ENCODE measurements at regions not wholly inside any gene's neighbourhood (a gene's known extent, or its start where the extent isn't known, plus 50 kb on each side); places are given as distances from the start of the nearest gene placed in this dataset.

GRCh38 chr18:77669331-77669730 lies 419.7 kb downstream of the GALR1 start:
- Histone ChIP-seq H3K36me3 (no peaks in the 10 kb centered on the region), H3K4me3 (no peak overlapping the region), H3K9me3 (no peaks in the 10 kb centered on the region), H3K4me1 (ENCODE audit: control insufficient read depth in 1 of 2, low read depth in 2 of 2) (no peaks in the 10 kb centered on the region), H3K27me3 (replicated peaks; ENCODE audit: insufficient read depth) (no peaks in the 10 kb centered on the region), H3K27ac (no peak overlapping the region)
- TF ChIP-seq CTCF (IDR thresholded peaks at IDR 0.05) = no peak
- ATAC-seq (ENCODE audit: insufficient number of reproducible peaks, low FRiP score, low read depth) = no peak
- DNase-seq (ENCODE audit: low spot score) = no peak

- H3K4me3 ChIP-seq = no peak overlapping the region
- H3K27ac ChIP-seq = no peak overlapping the region
- no peaks in the 10 kb centered on the region for H3K4me1 ChIP-seq (ENCODE audit: control insufficient read depth in 1 of 2, low read depth in 2 of 2)
- no peak for TF ChIP-seq CTCF (IDR thresholded peaks at IDR 0.05)
- H3K27me3 ChIP-seq (replicated peaks; ENCODE audit: insufficient read depth) = no peaks in the 10 kb centered on the region
- ATAC-seq (ENCODE audit: insufficient number of reproducible peaks, low FRiP score, low read depth) = no peak
- H3K36me3 ChIP-seq = no peaks in the 10 kb centered on the region
- DNase-seq (ENCODE audit: low spot score) = no peak
- H3K9me3 ChIP-seq = no peaks in the 10 kb centered on the region
Observed at GRCh38 chr18:77671456-77672167, 422.0 kb downstream of the GALR1 start.

- Histone ChIP-seq H3K4me1 (ENCODE audit: control insufficient read depth in 1 of 2, low read depth in 2 of 2) (no peaks in the 10 kb centered on the region), H3K27me3 (replicated peaks; ENCODE audit: insufficient read depth) (no peaks in the 10 kb centered on the region), H3K4me3 (no peak overlapping the region), H3K27ac (no peak overlapping the region), H3K9me3 (no peaks in the 10 kb centered on the region), H3K36me3 (no peaks in the 10 kb centered on the region)
- no peak for ATAC-seq (ENCODE audit: insufficient number of reproducible peaks, low FRiP score, low read depth)
- no peak for DNase-seq (ENCODE audit: low spot score)
- TF ChIP-seq CTCF (IDR thresholded peaks at IDR 0.05) = no peak
Observed at GRCh38 chr18:77676910-77677309, 427.3 kb downstream of the GALR1 start.

- TF ChIP-seq CTCF (IDR thresholded peaks at IDR 0.05) = no peak
- H3K4me3 ChIP-seq = no peak overlapping the region
- no peak for DNase-seq (ENCODE audit: low spot score)
- no peak for ATAC-seq (ENCODE audit: insufficient number of reproducible peaks, low FRiP score, low read depth)
- H3K36me3 ChIP-seq = no peaks in the 10 kb centered on the region
- H3K4me1 ChIP-seq (ENCODE audit: control insufficient read depth in 1 of 2, low read depth in 2 of 2) = no peaks in the 10 kb centered on the region
- no peak overlapping the region for H3K27ac ChIP-seq
- no peaks in the 10 kb centered on the region for H3K9me3 ChIP-seq
- no peaks in the 10 kb centered on the region for H3K27me3 ChIP-seq (replicated peaks; ENCODE audit: insufficient read depth)
Observed at GRCh38 chr18:77677536-77677935, 427.9 kb downstream of the GALR1 start.

GRCh38 chr18:77679869-77680268 lies 430.2 kb downstream of the GALR1 start:
- no peak for TF ChIP-seq CTCF (IDR thresholded peaks at IDR 0.05)
- Histone ChIP-seq H3K4me1 (ENCODE audit: control insufficient read depth in 1 of 2, low read depth in 2 of 2) (no peaks in the 10 kb centered on the region), H3K36me3 (no peaks in the 10 kb centered on the region), H3K9me3 (no peaks in the 10 kb centered on the region), H3K27me3 (replicated peaks; ENCODE audit: insufficient read depth) (no peaks in the 10 kb centered on the region), H3K4me3 (no peak overlapping the region), H3K27ac (no peak overlapping the region)
- no peak for DNase-seq (ENCODE audit: low spot score)
- no peak for ATAC-seq (ENCODE audit: insufficient number of reproducible peaks, low FRiP score, low read depth)
